GM12865 (cell line): ENCODE measurements at regions not wholly inside any gene's neighbourhood (a gene's known extent, or its start where the extent isn't known, plus 50 kb on each side); places are given as distances from the start of the nearest gene placed in this dataset.

Source experiments
- DNase-seq: peaks from one replicate; pipeline ENCODE4 v3.0.0; 2010; ENCODE audit warnings: low read depth
- H3K4me3 ChIP-seq: 2 replicates; pipeline ENCODE4 v1.5.1; 2011; ENCODE audit warnings: mild to moderate bottlenecking, low read depth, low read length, control low read depth
- TF ChIP-seq, protein P1 (sequence below): IDR thresholded peaks from 2 replicates; pipeline ENCODE4 v1.5.1; 2011; ENCODE audit warnings: low read length, control low read depth, low read depth, inconsistent platforms; ENCODE audit not compliant: insufficient read depth; ENCODE audit errors: missing control alignments

DNA sequence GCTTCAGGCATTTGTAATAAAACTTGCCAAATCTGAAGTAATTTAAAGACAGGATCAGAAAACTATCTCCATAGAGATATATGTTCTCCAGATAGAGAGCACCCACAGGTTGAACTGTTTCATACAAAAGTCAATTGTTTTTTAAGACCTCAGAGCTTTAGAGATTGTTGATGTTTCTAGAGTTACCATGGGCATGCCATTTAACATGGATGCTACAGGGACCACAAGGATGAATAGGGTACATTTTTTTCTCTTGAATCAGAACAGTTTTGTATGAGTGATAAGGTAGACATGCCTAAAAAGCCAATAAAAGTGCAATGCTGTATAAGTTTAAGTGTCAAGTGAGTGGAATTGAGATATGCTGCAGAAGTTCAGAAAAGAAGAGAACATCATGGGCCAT lies 511.0 kb upstream of the CAMK1G start:
- TF ChIP-seq, protein P1, sequence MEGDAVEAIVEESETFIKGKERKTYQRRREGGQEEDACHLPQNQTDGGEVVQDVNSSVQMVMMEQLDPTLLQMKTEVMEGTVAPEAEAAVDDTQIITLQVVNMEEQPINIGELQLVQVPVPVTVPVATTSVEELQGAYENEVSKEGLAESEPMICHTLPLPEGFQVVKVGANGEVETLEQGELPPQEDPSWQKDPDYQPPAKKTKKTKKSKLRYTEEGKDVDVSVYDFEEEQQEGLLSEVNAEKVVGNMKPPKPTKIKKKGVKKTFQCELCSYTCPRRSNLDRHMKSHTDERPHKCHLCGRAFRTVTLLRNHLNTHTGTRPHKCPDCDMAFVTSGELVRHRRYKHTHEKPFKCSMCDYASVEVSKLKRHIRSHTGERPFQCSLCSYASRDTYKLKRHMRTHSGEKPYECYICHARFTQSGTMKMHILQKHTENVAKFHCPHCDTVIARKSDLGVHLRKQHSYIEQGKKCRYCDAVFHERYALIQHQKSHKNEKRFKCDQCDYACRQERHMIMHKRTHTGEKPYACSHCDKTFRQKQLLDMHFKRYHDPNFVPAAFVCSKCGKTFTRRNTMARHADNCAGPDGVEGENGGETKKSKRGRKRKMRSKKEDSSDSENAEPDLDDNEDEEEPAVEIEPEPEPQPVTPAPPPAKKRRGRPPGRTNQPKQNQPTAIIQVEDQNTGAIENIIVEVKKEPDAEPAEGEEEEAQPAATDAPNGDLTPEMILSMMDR: no peak
- no peak for DNase-seq
- no peak overlapping the region for H3K4me3 ChIP-seq

DNA sequence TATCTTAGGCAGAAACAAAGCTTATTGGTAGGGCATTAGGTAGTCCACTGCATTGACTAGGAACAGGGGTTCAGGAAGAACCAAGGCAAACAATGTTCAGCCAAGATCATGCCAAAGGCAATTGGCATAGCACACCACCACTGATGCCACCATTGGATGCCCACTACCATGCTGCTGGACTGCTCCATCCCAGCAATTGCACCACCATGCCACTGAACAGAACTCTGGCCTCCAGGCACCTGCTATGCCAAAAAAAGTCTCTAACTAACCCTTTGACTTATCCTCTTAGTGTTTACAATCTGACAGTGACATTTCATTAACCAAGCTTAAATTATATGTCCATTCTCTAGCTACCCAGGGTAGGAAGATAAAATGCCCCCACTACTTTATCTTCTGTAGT lies 509.6 kb upstream of the CAMK1G start:
- H3K4me3 ChIP-seq: no peak overlapping the region
- TF ChIP-seq, protein P1: no peak
- DNase-seq: no peak

DNA sequence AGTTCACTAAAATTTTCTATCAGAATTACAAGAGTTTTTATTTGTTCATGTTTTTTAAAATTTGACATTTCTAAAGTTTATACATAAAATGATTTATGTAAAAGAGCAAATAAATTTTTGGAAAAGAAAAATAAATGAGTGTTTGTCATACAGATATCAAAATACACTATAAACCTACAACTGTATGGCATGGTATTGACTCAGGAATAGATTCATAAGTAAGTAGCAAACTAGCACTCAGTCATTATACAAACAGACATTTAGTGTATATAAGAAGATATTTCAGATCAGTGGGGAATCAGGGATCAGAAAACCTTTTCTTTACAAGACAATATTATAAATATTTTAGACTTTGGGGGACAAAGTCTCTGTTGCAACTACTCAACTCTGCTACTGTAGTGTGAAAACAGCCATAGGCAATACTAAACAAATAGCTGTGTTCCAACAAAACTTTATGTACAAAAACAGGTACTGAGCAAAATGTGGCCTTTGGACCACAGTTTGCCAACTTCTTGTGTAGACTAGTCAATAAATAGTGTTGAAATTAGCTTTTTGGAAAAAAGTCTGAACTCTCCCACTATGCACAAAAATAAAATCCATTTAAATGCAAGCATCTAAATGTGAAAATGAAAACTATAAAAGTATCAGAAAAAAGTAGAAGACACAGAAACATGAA lies 508.8 kb upstream of the CAMK1G start:
- TF ChIP-seq, protein P1: no peak
- H3K4me3 ChIP-seq: no peak overlapping the region
- no peak for DNase-seq

DNA sequence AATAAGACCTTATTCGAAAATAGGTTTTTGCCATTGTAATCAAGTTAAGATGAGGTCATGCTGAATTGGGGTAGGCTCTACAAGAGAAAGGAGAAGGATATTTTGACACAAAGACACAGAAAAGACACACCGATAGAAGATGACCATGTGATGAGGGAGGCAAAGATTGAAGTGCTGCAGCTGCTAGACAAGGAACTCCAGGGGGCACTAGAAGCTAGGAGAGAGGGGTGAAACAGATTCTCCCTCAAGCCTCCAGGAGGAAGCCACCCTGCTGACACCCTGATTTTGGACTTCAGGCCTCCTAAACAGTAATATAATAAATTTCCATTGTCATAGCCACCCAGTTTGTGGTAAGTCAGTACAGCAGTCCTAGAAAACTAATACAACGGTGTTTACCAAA lies 506.8 kb upstream of the CAMK1G start:
- H3K4me3 ChIP-seq: no peak overlapping the region
- TF ChIP-seq, protein P1: peak; percentile 52
- DNase-seq: peak; percentile 73

DNA sequence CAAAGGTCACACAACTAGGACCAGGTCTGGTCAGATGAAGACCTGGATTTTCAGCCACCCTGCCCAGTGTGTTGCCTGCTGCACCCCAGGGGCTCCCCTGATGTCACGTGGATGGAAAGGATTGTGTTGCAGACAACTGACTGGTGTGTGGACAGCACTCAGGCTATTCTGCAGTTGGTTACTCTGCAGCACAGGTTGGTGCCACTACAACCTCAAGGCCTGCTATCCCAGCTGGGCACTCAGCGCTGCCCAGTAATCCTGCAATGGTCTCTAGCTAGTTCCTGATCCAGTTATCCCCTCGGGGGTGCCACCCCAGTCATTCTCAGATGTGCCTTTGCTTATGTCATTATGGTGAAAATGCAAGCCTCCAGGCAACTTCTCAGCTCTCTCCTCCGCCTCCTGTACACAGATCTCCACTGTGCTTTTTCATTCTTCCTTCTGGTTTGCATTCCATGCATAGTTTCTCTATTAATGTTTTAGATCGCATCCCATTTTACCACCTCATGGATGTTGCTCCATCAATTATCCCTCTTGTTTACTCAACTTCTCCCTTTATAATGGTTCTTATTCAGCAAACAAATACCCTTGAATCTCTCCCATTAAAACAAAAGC lies 503.2 kb upstream of the CAMK1G start:
- H3K4me3 ChIP-seq: no peak overlapping the region
- no peak for DNase-seq
- TF ChIP-seq, protein P1: no peak

DNA sequence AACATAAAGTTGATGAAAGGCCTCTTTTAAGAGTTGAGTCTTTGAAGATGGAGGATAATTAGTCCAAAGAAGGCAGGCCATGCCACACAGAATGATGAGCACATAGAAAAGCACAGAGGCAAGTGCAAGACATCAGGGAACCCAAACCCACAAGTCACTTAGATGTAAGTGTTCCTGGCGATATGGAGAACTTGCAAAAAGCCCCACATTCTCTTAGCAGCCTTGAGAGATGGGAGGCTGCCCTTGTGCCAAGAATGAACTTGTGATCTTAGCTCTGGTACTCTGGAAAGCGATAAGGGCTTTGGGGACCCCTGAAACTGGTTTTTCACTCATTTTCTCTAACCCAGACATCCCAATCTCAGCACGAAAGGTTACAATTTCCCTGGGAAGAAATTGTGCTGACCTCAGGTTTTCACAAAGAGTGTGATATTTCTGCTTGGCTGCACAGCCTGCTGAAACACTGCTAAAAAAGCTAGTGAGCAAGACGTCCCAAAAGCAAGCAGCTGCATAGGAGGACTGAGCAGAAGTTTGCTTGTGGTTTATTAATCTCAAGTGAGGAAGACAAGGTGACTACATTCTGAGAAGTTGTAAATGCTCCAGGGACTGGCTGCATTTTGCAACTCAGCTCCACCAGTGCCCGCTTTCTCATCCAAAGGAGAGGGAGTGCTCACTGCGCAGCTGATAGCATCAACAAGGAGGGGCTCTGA lies 496.9 kb upstream of the CAMK1G start:
- 0 out of 2 replicates have a peak overlapping the region, but pooled peaks have one; percentile 1 for H3K4me3 ChIP-seq
- peak; percentile 88 for DNase-seq
- TF ChIP-seq, protein P1: no peak
